GM13976 (cell line): ENCODE measurements at regions not wholly inside any gene's neighbourhood (a gene's known extent, or its start where the extent isn't known, plus 50 kb on each side); places are given as distances from the start of the nearest gene placed in this dataset.

Experiments used
- DNase-seq: peaks from one replicate; pipeline ENCODE4 v3.0.0; 2012; ENCODE audit warnings: low spot score
- in situ Hi-C: fragments of 300-500 bp; cut with MboI; formaldehyde crosslinking; loops from one replicate; pipeline ENCODE4 v1.12.0; 2022; ENCODE audit warnings: low sequenced_read_pairs, mixed read lengths, inconsistent platforms; ENCODE audit not compliant: unreplicated experiment
- TF ChIP-seq, protein P1 (sequence below): IDR thresholded peaks from 2 replicates; pipeline ENCODE4 v1.5.1; 2012; ENCODE audit warnings: borderline replicate concordance, mild to moderate bottlenecking; ENCODE audit not compliant: insufficient read depth; ENCODE audit errors: extremely low read depth, missing control alignments, control extremely low read depth

- no peak for DNase-seq
- TF ChIP-seq, protein P1, sequence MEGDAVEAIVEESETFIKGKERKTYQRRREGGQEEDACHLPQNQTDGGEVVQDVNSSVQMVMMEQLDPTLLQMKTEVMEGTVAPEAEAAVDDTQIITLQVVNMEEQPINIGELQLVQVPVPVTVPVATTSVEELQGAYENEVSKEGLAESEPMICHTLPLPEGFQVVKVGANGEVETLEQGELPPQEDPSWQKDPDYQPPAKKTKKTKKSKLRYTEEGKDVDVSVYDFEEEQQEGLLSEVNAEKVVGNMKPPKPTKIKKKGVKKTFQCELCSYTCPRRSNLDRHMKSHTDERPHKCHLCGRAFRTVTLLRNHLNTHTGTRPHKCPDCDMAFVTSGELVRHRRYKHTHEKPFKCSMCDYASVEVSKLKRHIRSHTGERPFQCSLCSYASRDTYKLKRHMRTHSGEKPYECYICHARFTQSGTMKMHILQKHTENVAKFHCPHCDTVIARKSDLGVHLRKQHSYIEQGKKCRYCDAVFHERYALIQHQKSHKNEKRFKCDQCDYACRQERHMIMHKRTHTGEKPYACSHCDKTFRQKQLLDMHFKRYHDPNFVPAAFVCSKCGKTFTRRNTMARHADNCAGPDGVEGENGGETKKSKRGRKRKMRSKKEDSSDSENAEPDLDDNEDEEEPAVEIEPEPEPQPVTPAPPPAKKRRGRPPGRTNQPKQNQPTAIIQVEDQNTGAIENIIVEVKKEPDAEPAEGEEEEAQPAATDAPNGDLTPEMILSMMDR, result no peak
- in situ Hi-C loops, result no loop called here
These were observed 1023.6 kb downstream of the XPNPEP1 start for GRCh38 chr10:108899670-108900069.

DNA sequence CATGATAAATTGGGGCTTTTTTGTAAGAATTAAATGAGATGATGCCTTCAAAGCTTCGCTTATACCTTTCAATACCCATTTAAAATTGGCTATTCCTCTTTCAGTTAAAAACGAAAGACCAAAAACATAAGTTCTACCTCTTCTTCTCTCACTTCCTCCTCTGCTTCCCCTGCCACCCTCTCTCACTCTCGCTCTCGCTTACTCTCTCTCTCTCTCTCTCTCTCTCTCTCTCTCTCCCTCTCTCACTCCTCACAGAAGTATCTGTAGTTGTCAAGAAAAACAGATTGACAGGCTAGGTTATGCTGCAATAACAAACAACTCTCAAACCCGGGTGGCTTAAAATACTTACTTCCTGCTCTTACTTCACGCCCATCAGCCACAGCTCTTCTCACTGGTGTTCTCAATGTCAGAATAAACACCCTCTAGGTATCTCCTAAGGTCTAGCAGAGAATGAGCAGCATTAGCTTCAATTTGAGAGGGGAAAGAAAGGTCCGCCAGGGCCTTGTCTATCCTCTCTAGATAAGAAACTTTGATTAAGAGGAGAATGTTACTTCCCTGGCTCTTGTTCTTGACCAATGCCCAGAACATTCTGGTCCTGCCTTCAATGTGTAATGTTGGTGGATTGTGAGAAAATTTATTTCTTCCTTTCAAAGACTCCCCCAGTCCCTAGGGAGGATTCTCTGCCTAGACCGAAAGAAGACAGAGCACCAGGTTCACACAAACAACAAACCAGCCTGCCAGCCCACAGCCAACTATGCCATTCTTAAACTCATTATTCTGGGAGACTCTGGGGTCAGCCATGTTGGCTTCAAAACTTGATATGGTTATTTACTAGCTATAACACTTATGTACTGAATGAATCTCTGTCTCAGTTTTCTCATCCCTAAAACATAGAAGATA, 1028.7 kb downstream of the XPNPEP1 start:
- TF ChIP-seq, protein P1, result no peak
- in situ Hi-C loops, result no loop called here
- no peak for DNase-seq

DNA sequence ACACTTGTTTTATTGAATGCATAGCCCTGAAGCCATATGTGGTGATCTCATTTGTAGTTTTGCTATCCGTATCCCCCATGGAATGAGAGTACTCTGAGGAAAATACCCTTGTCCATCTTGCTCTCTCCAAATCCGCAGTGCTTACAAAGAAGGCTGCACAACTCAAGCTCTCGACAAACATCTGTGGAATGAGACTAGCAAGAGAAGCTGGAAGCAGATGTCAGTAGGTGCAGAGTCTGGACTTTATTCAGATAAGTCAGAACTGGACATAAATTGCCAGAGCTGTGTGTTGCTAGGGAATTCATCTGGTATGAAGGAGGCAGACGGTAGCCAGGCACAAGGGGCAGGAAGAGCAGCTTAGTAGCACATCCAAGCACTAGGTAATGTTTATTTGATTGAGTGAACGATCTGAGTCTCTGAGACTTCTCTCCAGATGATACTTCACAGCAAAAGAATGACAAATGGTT, 1046.2 kb downstream of the XPNPEP1 start:
- in situ Hi-C loops, result no loop called here
- no peak for DNase-seq
- TF ChIP-seq, protein P1, result no peak

- TF ChIP-seq, protein P1, result no peak
- DNase-seq, result no peak
- in situ Hi-C loops, result no loop called here
These were observed 1050.5 kb downstream of the XPNPEP1 start for GRCh38 chr10:108872854-108873253.

GRCh38 chr10:108868881-108869280, 1054.4 kb downstream of the XPNPEP1 start:
- no peak for DNase-seq
- TF ChIP-seq, protein P1, result no peak
- in situ Hi-C loops, result no loop called here

- in situ Hi-C loops, result no loop called here
- DNase-seq, result no peak
- TF ChIP-seq, protein P1, result no peak
These were observed 1060.5 kb downstream of the XPNPEP1 start for GRCh38 chr10:108862676-108863350.
